K562 (cell line): ENCODE measurements at regions not wholly inside any gene's neighbourhood (a gene's known extent, or its start where the extent isn't known, plus 50 kb on each side); places are given as distances from the start of the nearest gene placed in this dataset.

ENCODE experiments used
- ATAC-seq: fragments of 200-7000 bp; cut with Tn5 transposase; 3 replicates; pipeline ENCODE4 v1.9.1; 2020; ENCODE audit warnings: moderate library complexity
- BruUV-seq: library from RNA; stranded (reverse); fragments of 400-500 nt; replicated peaks from 2 replicates; lab custom pipeline; 2021; lab: Mats Ljungman, UMichigan
- CTCF ChIA-PET: fragments of 300-600 bp; formaldehyde crosslinking; extraction: SDS; loops from one replicate; lab custom pipeline; 2021; ENCODE audit warnings: low intra/inter-chr PET ratio; lab: Yijun Ruan, JAX
- POLR2A ChIA-PET: fragments of 300-600, 350-650 bp; sonication (Branson Sonifier 250); formaldehyde crosslinking; extraction: SDS; loops from one replicate; lab custom pipeline; 2021; ENCODE audit warnings: antibody characterized with exemption, inconsistent platforms; lab: Yijun Ruan, JAX
- DNase-seq, 4 experiments: peaks; one replicate each; pipeline versions ENCODE4 v3.0.0 to v3.0.0-alpha.2; 2011 to 2018; ENCODE audit warnings: low spot score in 3 of 4, mixed read lengths in 3 of 4; ENCODE audit errors: extremely low read depth in 1 of 4
- FAIRE-seq: peaks from 2 replicates; lab custom pipeline; 2011; peaks lifted over from hg19 to GRCh38; lab: Jason Lieb, UNC
- H2AFZ ChIP-seq: 2 replicates; pipeline ENCODE4 v1.6.0; 2011; ENCODE audit warnings: low read depth, low read length, control low read depth, inconsistent platforms
- H3K27ac ChIP-seq: fragments of 200-600 bp; 3 replicates; pipeline ENCODE4 v1.8.0; 2011; ENCODE audit warnings: low read depth, mild to moderate bottlenecking, control low read depth, inconsistent platforms, low read length, moderate library complexity, mixed read lengths; ENCODE audit errors: extremely low read depth
- H3K27me3 ChIP-seq, 2 experiments: fragments of 300-600 bp in 1 of 2; 2 replicates in 1 of 2; 3 replicates in 1 of 2; pipeline versions ENCODE4 v1.6.0 to v1.8.0; 2011; ENCODE audit warnings: inconsistent platforms in 2 of 2, low read length in 2 of 2, mild to moderate bottlenecking in 1 of 2, mixed read lengths in 1 of 2, moderate library complexity in 1 of 2; ENCODE audit not compliant: control insufficient read depth in 2 of 2, insufficient read depth in 2 of 2
- H3K36me3 ChIP-seq: fragments of 300-600 bp; 3 replicates; pipeline ENCODE4 v1.8.0; 2011; ENCODE audit warnings: mild to moderate bottlenecking, low read length, inconsistent platforms; ENCODE audit not compliant: control insufficient read depth, insufficient read depth
- H3K4me1 ChIP-seq, 2 experiments: fragments of 200-600 bp in 1 of 2; replicated peaks in 1 of 2; 2 replicates in 1 of 2; 3 replicates in 1 of 2; pipeline versions ENCODE4 v1.5.1 to v1.8.0; 2011; ENCODE audit warnings: inconsistent platforms in 2 of 2, low read length in 2 of 2, mild to moderate bottlenecking in 1 of 2, mixed read lengths in 1 of 2, moderate library complexity in 1 of 2; ENCODE audit not compliant: control insufficient read depth in 2 of 2, insufficient read depth in 2 of 2
- H3K4me2 ChIP-seq: 2 replicates; pipeline ENCODE4 v1.6.1; 2011; ENCODE audit warnings: low read length, control low read depth, inconsistent platforms, mixed read lengths; ENCODE audit not compliant: insufficient read depth
- H3K4me3 ChIP-seq: fragments of 200-600 bp; sonication (generic), shearing (Covaris generic); 2 replicates; pipeline ENCODE4 v1.5.1; 2016; ENCODE audit warnings: control low read depth, inconsistent platforms
- H3K79me2 ChIP-seq: fragments of 200-600 bp; 3 replicates; pipeline ENCODE4 v1.8.0; 2011; ENCODE audit warnings: low read length, inconsistent platforms; ENCODE audit not compliant: control insufficient read depth, insufficient read depth
- H3K9ac ChIP-seq, 2 experiments: 2 replicates each; pipeline versions ENCODE4 v1.6.0 to v1.6.1; 2011; ENCODE audit warnings: low read depth in 2 of 2, low read length in 2 of 2, control low read depth in 1 of 2, inconsistent platforms in 1 of 2, mild to moderate bottlenecking in 1 of 2, mixed read lengths in 1 of 2; ENCODE audit not compliant: insufficient read depth in 1 of 2
- H3K9me1 ChIP-seq: one replicate; pipeline ENCODE4 v1.6.0; 2011; ENCODE audit warnings: inconsistent platforms, mild to moderate bottlenecking, low read length, moderate library complexity; ENCODE audit not compliant: control insufficient read depth, insufficient read depth
- H3K9me3 ChIP-seq: replicated peaks from 2 replicates; pipeline ENCODE4 v1.5.1; 2011; ENCODE audit warnings: low read depth, low read length, inconsistent platforms; ENCODE audit not compliant: control insufficient read depth, insufficient read depth
- H4K20me1 ChIP-seq: replicated peaks from 2 replicates; pipeline ENCODE4 v1.6.1; 2011; ENCODE audit warnings: low read length, inconsistent platforms, mixed read lengths; ENCODE audit not compliant: control insufficient read depth, insufficient read depth
- ATF2 ChIP-seq: sonication (generic); formaldehyde crosslinking; IDR thresholded peaks from 2 replicates; pipeline ENCODE4 v1.8.1; 2022; ENCODE audit warnings: missing genetic modification reagents
- DLX4 ChIP-seq: fragments of 250-450 bp; sonication (Bioruptor Pico); IDR thresholded peaks from 2 replicates; pipeline ENCODE4 v1.6.1; 2021; ENCODE audit warnings: mild to moderate bottlenecking
- ELK1 ChIP-seq: sonication (generic); formaldehyde crosslinking; IDR thresholded peaks from 2 replicates; pipeline ENCODE4 v1.8.1; 2022; ENCODE audit warnings: missing genetic modification reagents
- FUS ChIP-seq: fragments of 200-400 bp; formaldehyde crosslinking; optimal IDR thresholded peaks from 2 replicates; pipeline ENCODE3; 2017; ENCODE audit warnings: low read depth, low read length
- HIVEP1 ChIP-seq: fragments of 250-450 bp; sonication (Bioruptor Pico); IDR thresholded peaks from 2 replicates; pipeline ENCODE4 v1.4.0; 2020; ENCODE audit warnings: mild to moderate bottlenecking
- HNRNPK ChIP-seq: fragments of 200-400 bp; formaldehyde crosslinking; IDR thresholded peaks from one replicate; pipeline ENCODE4 v1.6.1; 2018; ENCODE audit warnings: mild to moderate bottlenecking, low read depth, low read length; ENCODE audit not compliant: poor library complexity, severe bottlenecking
- MLX ChIP-seq, 2 experiments: fragments of 450-650 bp in 1 of 2; sonication (generic) in 1 of 2; formaldehyde crosslinking; conservative IDR thresholded peaks; 2 replicates each; pipeline versions ENCODE4 v1.4.0 to v1.8.1; 2020 to 2022; ENCODE audit warnings: mild to moderate bottlenecking in 1 of 2, missing genetic modification reagents in 1 of 2
- NCOA4 ChIP-seq: fragments of 450-650 bp; IDR thresholded peaks from 2 replicates; pipeline ENCODE4 v1.6.1; 2018; ENCODE audit warnings: mild to moderate bottlenecking; ENCODE audit not compliant: partially characterized antibody
- SMC3 ChIP-seq: conservative IDR thresholded peaks from 2 replicates; pipeline ENCODE4 v1.6.1; 2011; ENCODE audit warnings: low read depth, low read length, improper control_type of control experiment; ENCODE audit not compliant: insufficient read depth
- TEAD2 ChIP-seq: fragments of 450-650 bp; IDR thresholded peaks from 2 replicates; pipeline ENCODE4 v1.6.1; 2016; ENCODE audit warnings: missing genetic modification characterization, control low read depth, missing compliant biosample characterization
- ZBED1 ChIP-seq: IDR thresholded peaks from 2 replicates; pipeline ENCODE4 v1.6.1; 2014
- WGBS: fragments of 100-300 bp; shearing (Covaris generic); methylation state at CpG from one replicate; pipeline ENCODE4 v1.1.6; 2016; ENCODE audit warnings: low coverage, mixed read lengths; ENCODE audit not compliant: insufficient coverage; ENCODE audit errors: missing lambda C conversion rate; 5-methylcytosine and 5-hydroxymethylcytosine counted together
- in situ Hi-C: fragments of 300-500 bp; cut with MboI; formaldehyde crosslinking; loops from 4 replicates; pipeline ENCODE4 v1.15.0; 2018; ENCODE audit warnings: inconsistent platforms, mixed read lengths
- intact Hi-C: fragments of 100-400 bp; cut with micrococcal nuclease; formaldehyde crosslinking; loops from 2 replicates; pipeline ENCODE4 v1.14.2; 2022

DNA sequence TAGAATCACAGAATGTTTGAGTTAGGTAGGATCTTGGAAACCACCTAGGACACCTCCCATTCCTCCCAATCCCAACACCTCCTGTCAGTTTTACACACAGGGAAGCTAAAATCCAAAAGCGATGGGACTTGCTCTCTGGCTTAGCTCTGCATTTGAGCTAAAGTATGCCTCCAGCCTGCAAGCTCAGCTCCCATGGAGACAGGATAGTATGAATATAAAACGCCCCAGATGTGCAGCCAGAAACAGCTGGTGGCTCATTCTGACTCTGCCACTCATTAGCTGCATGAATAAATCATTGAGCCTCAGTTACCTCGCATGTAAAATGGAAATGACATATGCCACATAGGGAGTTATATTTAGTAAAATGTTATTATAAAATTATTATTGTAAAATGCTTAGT lies 336.0 kb downstream of the SUCLA2 start:
- ATAC-seq (no peak), DNase-seq (no peak), FAIRE-seq (no peak)
- no peak overlapping the region for H3K4me2 ChIP-seq
- in situ Hi-C loops = no loop called here
- H3K9ac ChIP-seq = no peak overlapping the region
- BruUV-seq = no TSS peak
- intact Hi-C loops = no loop called here
- 0% methylated on average over 3 of the region's 3 CpGs for WGBS
- H3K36me3 ChIP-seq = no peaks in the 10 kb centered on the region
- no peak for TF ChIP-seq ZBED1
- no peak for TF ChIP-seq MLX (CRISPR knock-in tag; conservative IDR thresholded peaks at IDR 0.05)
- TF ChIP-seq NCOA4 = no peak
- TF ChIP-seq HIVEP1 (CRISPR knock-in tag) = no peak
- no peak for TF ChIP-seq ELK1
- no peak for TF ChIP-seq TEAD2 (tag)
- TF ChIP-seq FUS = no peak
- no peak for TF ChIP-seq DLX4 (CRISPR knock-in tag)
- TF ChIP-seq ATF2 (CRISPR knock-in tag) = no peak
- no peak for TF ChIP-seq SMC3
- TF ChIP-seq HNRNPK = no peak
- POLR2A ChIA-PET = no interaction called here
- no peak overlapping the region for H3K4me3 ChIP-seq
- no peak overlapping the region for H2AFZ ChIP-seq
- H3K9me1 ChIP-seq = no peaks in the 10 kb centered on the region
- no peaks in the 10 kb centered on the region for H3K27me3 ChIP-seq
- CTCF ChIA-PET = no interaction called here
- H3K4me1 ChIP-seq = no peaks in the 10 kb centered on the region
- H3K79me2 ChIP-seq = no peaks in the 10 kb centered on the region
- no peaks in the 10 kb centered on the region for H3K9me3 ChIP-seq
- no peak overlapping the region for H3K27ac ChIP-seq
- no peaks in the 10 kb centered on the region for H4K20me1 ChIP-seq
